C1 segment of cervical spinal cord (tissue), 14 donors: ENCODE measurements at regions not wholly inside any gene's neighbourhood (a gene's known extent, or its start where the extent isn't known, plus 50 kb on each side); places are given as distances from the start of the nearest gene placed in this dataset.
"Not testable (repeated sequence)": the region's sequence is repeated elsewhere in the genome, so short reads cannot be mapped to it uniquely, and the experiment has no call there.

ENCODE experiments used
- DNase-seq, 14 donors: peaks; one replicate each; lab custom pipeline; 2025; lab: John Stamatoyannopoulos, UW

DNA sequence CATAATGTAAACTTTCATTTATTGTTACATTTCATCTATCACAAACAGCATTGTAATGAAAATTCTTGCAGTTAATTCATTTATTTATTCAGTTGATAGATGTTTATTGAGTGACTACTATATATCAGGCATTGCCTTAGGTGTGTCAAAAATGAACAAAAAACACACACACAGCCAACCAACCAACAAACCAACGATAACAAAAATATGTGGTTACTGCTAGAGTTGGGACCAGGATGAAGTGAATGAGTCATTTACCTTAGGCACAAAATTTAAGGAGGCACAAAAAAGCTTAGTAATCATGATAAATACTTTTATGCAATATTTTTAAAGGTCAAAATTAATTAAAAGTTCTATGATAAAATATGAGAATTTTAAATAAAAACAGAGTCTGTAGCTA, 223.4 kb downstream of the CSNK1G3 start:
- no peak for DNase-seq

DNA sequence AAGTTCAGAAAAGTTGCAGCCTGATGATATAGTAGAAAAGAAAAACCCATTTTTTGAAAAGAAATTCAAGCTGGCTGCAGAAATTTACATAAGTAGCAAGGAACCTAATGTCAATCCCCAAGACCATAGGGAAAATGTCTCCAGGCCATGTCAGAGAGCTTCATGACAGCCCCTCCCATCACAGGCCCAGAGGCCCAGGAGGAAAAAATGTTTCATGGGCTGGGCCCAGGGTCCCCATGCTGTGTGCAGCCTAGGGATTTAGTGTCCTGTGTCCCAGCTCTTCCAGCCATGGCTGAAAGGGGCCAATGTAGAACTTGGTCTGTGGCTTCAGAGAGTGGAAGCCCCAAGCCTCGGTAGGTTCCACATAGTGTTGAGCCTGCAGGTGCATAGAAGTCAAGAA, 220.3 kb downstream of the CSNK1G3 start:
- DNase-seq, result no peak

DNA sequence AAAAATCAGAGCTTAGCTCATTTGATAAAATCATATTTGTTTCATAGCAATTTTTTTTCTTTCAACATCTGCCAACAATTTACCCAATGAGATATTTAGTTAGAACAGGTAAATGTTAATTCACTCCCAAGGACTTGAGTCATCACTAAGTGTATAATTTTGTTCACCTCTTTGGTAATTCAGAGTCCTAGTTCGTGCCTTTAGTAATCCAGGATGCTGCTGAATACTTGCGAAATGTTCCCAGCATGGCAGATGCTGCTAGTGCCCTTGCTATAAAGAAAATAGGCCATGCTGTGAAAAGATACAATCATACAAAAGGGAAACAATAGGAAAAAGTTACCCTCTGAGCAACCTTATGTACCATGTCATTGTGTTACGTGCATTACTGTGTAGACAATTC, 210.5 kb downstream of the CSNK1G3 start:
- no peak for DNase-seq

DNA sequence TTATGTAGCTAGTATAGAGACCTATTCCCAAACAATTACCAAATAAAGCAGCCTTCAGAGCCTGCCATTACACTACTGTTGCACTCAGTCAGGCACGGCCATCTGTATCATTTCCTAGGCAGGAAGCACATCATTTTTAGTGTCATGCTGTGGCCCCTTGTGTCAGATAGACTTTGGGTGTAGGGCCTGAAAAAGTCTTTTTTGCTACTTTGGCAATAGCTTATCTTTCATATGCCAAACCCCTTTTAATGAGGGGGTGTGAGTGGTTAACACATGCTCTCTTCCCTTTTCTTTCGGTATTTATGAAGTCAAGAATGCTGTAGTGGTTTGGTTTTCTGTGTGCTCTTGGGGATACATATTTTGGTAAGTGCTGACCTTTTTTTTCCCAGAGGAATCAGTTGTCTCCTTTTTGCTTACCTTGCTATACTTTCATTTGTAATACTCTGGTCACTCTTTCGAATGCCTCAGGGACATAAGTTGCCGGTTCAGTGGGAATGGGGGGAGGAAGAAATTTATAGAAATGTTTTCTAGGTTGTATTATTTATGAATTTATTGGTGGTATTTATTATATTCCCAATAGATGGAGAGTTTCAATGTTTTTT, 209.8 kb downstream of the CSNK1G3 start:
- DNase-seq, result no peak

DNA sequence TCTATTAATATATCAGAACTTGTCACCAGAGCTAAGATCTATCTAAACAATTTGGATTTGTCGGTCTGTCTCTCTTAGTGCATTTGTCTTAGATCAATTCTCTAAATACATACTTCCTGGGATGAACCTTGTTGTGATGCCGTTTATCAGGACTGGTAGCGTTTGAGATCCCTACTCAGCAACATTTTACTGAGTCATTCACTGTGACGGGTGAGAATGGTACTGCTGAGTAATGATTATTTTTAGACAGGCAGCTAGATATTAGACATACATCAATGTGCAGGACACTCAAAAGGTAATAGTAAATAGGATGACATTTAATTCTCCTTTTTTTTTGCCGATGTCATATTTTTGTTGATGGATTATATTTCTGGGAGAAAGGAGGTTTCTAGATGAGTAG, 209.0 kb downstream of the CSNK1G3 start:
- DNase-seq, result no peak

DNA sequence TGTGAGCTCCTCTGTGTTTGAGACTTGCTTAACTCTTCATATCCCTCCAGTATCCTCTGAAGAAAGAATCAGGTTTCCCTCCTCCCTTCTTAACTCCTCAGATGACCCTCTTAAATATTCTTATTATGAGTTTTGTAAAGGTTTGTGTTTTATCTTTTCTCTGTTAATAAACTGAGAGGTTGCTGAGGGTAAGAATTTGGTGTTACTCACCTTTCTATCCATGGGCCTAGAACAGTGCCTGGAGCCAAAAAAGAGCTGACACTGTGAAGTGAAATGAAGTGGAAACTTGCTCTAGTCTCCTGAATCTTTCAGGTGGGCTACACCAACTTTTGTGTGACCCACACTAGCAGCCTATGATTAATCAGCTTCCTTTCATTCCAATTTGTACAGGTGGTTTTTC, 208.4 kb downstream of the CSNK1G3 start:
- DNase-seq, result no peak

DNA sequence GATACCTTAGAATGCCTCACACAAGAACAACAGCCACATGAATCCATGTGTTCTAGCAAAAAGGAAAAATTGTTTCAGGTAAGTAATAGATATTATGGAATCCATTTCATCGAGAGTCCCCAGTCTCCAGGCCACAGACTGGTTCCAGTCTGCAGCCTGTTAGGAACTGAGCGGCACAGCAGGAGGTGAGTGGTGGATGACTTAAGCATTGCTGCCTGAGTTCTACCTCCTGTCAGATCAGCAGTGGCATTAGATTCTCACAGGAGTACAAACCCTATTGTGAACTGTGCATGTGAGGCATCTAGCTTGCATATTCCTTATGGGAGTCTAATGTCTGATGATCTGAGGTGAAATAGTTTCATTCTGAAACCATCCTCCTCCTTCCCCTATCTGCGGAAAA, 207.0 kb downstream of the CSNK1G3 start:
- no peak for DNase-seq

DNA sequence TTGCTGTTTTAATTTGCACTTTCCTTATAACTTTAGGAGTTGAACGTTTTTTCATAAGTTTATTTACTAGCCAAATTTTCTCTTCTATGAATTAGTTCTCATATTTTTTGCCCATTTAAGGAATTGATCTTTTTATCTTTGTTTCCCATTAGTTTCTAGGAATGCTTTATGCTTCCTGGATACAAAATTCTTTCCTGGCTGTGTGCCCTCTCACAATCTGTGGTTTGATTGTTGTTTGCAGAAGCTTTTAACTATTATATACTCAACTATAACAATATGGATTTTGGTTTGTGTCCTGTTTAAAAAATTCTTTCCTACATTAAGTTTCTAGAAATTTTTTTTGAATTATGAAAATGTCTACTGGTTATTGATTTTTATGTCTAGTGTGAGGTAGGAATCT, 206.3 kb downstream of the CSNK1G3 start:
- DNase-seq, result no peak

DNA sequence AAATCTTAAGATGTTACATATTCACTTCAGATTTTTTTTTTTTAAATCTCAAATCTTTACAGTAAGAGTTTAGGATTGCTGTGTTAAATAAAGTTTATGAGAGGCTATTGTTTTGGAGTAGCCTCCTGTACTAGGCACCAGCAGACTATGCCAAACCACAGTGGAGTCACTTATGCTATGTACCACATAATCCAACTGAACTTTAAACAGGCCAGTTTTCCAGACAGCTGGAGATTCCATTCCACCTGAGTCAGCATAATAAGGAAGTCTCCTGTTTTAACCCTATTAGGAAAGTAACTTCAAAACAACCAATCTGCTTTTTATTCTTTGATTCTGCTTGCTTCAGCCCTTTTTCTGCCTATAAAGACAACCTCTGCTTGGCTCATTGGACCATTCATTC, 205.2 kb downstream of the CSNK1G3 start:
- DNase-seq, result no peak

DNA sequence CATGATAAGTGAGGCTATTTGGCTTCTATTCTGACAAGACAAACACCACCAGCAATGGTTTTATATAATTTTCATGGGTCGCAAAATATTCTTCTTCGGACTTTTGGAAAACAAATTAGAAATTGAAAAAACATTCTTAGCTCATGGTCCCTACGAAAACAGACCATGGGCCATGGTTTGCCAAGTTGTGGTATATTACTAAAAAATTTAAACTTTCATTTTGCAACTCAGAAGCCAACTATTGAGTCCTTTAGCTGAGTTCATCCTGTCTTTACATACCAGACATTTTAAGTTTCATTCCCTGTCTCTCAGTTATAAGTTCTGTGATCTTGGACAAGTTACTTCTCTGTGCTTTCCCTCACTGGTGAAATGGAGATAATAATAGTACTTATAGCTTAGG, 198.1 kb downstream of the CSNK1G3 start:
- no peak for DNase-seq

DNA sequence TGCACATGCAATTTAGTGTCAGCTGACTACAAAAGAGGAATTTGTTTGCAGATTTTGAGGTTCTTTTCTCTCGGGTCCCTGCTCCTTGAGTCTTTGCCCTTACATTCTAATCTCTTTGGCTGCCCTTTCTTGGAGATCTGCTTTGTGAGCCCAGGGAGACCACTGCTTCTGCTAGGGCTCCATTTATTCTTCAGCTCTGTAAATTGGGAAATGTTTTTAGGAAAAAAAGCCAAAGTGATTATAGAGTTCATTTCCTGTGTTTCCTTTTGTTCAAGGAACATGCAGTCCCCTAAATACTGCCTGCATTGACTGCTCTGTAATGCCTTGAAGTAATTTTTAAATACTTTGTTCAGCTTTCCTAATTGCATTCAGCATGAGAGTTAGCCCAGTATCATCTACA, 197.4 kb downstream of the CSNK1G3 start:
- DNase-seq, result no peak

DNA sequence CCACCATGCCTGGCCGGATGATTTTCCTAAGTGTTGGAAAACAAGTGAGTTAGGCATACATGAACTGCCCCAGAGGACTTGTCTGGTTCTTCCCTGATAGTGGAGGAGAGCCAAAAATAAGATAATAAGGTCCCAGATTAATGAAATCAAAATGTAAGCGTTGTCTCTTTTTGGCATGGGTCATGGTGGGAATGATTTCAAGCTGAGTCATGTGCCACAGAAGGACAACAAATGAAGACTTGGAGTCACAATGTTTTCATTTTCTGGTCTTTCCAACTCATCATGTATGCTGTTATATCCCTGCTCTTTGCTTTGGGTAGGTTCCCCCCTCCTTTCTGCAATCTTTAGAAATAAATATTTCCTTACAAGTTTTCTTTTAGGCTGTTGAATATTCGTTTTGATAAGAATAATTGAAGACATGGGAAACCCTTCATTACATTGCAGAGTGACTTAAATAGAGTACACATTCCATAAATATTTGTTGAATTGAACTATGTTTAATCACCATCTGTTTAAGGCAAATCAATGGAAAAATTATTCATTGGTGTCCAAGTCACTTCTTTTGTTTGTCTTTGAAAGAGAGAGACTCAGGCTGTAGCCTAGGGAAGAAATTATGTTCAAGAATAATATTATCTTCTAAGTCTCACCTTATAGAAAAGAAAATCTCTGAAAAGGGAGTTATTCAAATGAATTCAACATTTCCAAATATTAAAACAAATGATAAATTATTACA, 196.3 kb downstream of the CSNK1G3 start:
- no peak for DNase-seq

DNA sequence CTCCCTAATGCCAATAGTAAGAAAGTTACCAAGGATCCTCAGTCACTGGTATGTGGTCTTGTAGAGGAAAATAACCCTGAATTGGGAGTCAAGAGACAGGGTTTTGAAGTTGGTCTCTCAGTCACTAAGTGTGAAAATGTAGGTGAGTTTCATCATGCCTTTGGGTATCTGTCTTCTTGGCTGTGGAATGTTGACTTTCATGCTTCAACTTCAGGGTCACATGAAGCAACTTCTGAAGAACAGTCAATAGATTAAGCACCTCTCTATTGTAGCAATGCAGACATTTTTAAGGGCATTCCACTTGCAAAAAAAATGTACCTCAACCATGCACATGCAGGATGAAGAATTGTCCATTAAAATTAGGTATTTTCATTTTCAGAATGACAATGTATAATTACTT, 194.6 kb downstream of the CSNK1G3 start:
- no peak for DNase-seq

DNA sequence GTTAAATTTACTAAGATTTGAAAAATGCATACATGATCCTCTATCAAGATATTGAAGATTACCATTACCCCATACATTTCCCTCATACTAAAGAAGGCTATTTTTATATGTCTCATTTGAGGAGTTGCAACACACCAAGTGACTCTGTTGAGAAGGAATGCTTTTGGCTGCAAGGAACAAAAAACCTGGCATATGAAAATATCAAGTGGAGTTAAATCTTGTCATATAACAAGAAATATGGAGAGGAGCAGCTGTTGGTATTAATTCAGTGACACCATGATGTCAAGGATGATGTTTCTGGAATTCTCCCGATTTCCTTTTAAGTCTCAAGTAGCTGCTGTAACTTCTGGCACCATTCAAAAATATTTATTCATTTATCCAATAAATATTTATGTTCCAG, 193.8 kb downstream of the CSNK1G3 start:
- DNase-seq, result no peak

DNA sequence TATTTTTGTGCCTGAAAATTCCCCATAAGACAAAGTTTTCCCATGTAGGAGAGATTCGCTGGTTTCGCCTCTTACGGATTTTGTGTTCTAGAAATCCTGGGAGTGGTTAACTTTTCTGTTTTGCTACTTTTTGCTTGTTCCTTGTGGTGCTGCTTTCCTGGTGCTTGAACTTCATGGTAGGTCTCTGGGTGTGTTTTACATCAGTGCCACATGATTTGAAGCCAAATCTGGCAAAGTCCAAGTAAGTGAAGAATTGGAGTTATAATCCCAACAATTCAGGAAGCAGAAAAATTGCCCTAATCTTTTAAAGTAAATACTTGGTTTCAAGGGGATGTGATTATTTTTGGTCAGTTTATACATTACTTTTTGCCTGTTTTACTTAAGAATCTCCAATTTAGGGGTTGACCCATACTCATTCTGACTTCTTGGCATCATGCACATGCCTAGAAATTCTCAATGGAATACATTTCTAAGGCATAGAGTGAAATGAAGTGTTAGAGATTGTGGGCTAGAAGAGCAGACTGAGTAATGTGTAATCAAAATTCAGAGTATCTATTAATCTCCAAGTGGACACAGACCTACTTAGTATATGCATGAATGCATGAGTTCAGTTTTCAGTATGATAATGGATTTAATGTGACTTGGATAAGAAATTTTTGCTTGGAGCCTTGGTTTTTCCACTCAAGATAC, 189.7 kb downstream of the CSNK1G3 start:
- no peak for DNase-seq

DNA sequence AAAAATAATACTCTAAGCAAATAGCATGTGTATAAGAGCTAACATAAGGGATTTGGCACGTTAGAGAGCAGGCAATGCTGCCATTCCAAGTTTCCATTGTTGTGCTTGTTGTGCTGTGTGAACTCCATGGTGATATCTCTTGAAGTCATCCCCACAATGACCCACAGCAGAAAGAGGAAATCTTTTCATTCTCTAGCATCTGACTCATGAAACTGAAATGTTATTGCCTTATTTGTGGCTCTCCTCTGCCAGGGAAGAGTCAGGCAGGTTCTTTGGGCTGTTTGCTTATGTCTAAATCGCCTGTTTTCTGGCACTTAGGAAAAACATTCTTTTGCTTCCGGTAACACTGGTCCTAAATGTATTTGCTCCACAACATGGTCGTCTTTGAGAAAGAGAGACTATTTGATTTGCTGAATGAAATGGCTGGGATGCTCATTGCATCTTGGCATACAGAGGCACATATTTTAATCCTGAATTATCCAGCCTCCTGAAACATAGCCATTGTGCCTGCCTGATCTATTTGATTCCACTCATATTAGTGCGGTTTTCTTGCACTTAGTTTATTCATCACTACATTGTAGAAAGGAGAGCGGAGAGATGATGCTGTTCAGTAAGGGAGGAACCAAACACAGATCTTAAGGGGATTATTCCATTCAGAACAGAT, 188.8 kb downstream of the CSNK1G3 start:
- DNase-seq, result peak in 1 of 14 donors; percentile 2

DNA sequence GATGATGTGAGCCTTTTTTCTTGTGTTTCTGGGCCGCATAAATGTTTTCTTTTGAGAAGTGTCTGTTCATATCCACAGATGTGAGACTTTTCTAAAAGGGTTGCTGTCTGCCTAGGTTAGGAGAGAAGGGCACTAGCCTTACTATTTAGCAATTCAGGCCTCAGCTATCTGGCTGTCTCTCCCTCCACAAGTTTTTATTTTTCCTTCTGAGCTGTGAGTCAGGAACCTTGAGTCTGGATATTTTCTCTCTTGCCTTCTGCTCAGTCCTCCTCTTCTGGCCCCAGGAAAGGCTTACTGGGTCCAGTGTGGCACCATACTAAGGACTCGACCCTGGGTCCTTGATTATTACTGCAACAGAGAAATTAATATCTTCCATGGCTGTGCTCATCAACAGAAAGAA, 187.6 kb downstream of the CSNK1G3 start:
- no peak for DNase-seq

DNA sequence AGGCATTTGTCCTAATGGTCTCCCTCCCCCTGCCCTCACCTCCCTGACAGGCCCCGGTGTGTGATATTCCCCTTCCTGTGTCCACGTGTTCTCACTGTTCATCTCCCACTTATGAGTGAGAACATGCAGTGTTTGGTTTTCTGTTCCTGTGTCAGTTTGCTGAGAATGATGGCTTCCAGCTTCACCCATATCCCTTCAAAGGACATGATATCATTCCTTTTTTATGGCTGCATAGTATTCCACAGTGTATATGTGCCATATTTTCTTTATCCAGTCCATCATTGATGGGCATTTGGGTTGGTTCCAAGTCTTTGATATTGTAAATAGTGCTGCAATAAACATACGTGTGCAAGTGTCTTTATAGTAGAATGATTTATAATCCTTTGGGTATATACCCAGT, 187.0 kb downstream of the CSNK1G3 start:
- not testable (repeated sequence) for DNase-seq

DNA sequence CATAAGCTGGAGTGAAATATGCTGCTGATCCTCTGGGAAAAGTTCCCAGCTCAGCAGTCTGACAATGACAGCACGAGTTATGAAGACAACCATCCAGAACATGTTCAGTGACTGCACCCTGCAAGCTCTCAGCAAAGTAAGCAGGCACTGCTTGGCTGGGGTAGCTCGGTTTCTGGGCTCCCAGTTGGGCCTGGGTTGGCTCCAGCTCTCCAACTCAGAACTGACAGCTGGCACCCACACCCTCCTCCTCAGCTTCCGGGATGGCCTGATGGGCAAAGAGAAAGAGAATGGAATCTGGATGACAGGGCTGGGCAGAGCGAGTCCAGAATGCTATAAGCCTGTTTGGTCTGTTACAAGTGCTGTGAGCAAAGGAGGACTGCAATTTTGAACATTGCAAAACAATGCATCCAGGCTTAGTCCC, 185.0 kb downstream of the CSNK1G3 start:
- DNase-seq, result peak; percentile 17 to 100 (median 78)

DNA sequence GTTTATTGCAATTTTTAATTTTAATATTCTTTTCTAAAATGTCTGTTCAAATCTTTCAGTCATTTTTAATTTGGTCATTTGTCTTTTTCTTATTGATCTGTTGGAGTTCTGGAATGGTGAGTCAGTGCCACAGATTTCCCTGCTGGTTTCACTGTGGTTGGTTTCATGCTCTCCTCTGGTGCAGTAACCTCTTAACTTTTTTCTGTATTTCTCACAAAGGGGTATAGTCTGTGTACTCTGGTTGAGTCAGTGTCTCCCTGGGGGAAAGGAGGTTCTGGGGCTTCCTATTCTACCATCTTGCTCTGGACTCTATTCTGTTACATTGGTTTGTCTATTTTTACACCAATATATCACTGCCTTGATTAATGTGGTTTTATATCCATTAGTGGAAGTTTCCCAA, 178.8 kb downstream of the CSNK1G3 start:
- DNase-seq, result no peak

DNA sequence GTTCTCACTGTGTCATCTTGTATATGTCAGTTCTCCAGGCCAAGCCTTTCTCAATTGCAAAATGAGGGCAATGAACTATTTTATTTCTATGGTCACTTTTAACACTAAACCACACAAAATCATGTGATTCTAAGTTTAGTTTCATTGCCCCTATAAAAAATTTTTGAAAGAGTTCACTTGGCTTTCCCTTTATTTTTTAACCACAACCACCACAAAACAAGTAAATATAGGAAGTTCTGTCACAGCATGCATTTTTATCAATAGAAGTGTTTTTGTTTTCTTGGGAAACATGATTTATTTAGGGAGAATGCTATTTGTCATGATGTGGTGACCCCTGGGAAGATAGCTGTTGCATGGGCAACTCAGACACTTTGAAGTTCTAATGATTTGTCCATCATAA, 169.1 kb downstream of the CSNK1G3 start:
- no peak for DNase-seq

DNA sequence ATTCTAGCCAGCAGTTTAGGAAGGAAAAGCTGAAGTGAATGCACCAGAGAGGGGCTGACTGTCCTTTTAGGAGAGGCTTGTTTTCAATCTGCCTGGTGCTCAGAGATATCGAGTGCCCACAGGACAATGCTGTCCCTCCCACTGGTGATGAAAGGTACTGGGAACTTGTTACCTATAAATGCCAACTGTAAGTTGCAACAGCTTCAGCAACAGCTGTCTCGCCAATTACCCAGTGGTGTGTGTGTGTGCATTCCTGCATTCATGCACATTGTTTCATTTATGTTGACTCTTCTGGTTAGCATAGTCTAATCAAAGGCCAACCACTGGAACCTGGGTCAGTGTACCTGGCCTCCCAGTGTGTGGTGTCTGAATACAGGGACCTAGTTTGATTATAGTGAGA, 161.1 kb downstream of the CSNK1G3 start:
- peak in 1 of 14 donors; percentile 1 for DNase-seq
